Eye (tissue), 1 donor: ENCODE measurements at regions not wholly inside any gene's neighbourhood (a gene's known extent, or its start where the extent isn't known, plus 50 kb on each side); places are given as distances from the start of the nearest gene placed in this dataset.

Source experiments
- DNase-seq: peaks from one replicate; pipeline ENCODE4 v3.0.0-alpha.2; 2015

DNA sequence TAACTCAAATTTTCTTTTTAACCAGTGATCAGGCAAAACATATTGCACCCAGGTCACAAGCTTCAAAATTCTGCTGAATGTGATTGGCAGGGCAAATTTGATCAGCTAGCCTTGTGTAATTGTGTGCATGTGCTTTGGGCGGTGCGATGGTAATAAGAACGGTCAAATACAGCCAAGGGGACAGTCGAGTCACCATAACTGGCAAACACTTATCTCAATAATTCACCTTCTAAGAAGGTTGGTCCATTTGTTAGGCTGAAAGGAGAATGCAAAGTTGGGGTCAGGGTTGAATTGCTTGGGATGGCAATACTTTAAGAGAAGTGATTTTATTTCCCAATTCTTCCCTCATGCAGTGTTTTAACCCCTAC is 302.4 kb upstream of the PDZRN3 start:
- no peak for DNase-seq

DNA sequence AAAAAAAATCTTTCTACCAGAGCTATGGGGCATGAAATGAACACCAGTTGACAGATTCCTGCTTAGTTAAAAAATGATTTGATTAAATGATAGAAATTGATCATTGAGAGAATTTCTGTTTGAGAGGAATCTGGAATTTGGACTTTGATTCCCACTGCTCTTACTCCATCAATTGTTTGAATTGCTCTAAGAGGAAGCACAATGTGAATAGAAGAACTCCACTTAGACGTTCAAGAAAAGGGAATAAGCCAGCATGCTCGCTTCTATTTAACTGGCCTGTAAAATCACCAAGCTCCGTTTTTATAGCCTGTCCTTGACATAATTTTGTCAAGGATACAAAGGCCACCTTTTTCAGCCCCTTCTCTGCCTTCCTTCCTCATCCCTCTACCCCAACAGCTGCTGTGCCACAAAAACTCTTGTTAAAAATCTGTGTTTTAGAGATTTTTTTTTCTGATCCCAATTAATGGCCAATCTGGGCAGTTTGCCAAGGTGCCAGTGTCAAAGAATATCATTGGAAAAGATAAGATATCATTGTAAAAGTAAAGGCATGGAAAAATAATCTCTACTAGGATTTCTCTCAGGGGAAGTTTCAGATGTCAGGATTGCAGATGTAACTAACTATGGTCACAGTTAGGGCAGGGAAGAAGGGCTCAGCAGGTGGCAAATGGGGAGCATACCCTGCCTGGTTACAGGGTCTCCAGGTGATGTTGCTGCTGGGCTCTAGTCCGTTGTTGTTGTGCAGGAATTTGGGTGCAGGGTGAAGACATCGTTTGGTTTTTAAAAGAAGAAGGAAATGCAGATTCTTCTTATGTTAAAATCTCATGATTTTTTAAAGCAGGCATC is 301.8 kb upstream of the PDZRN3 start:
- DNase-seq: no peak

DNA sequence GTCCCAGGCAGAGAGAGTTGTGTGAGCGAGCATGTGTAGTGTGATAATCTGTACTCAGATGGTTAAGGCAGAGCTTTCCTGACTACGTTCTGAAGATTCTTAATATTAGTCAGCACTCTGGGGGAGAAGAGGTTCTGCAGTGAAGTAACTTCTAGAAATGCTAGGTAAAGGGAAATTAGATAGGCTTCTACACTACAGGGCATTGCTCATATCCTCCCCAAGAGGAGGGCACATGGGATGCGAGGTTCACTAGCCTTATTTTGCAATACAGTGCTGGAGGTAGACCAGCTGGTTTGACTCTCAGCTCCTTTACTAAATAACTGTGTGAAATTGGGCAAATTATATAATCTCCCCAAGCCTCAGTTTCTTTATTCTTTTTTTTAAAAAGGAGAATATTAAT is 300.3 kb upstream of the PDZRN3 start:
- no peak for DNase-seq

DNA sequence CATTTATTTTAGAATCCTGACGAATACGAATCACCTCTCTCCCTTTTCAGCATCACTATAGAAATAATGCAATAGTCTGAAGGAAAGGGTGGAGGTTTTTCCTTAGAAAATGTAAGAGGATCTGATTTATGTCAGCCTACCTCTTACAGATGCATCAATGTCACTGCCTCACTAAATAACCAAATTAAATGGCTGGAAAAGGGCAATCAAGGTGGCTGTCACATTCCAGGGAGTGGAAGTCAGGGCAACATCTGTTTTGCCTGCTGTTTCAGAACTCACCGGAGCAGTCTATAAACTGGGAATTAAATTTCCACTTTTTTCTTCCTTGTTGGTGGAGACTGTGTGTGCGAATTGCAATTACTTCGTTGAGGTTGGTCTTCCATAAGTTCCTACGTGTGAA is 299.3 kb upstream of the PDZRN3 start:
- DNase-seq: no peak

DNA sequence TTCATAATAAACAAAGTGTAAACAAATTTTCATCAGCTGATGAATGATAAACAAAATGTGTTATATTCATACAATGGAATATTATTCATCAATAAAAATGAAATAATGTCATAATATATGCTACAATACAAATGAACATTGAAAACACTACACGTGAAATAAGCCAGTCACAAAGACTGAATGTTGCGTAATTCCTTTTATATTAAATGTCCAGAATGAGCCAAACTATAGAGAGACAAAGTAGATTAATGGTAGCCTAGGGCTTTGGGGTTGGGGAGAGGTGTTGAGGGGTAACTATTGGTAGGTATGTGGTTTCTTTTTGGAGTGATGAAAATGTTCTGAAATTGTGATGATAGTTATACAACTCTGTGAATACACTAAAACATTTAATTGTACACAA is 292.9 kb upstream of the PDZRN3 start:
- DNase-seq: no peak

DNA sequence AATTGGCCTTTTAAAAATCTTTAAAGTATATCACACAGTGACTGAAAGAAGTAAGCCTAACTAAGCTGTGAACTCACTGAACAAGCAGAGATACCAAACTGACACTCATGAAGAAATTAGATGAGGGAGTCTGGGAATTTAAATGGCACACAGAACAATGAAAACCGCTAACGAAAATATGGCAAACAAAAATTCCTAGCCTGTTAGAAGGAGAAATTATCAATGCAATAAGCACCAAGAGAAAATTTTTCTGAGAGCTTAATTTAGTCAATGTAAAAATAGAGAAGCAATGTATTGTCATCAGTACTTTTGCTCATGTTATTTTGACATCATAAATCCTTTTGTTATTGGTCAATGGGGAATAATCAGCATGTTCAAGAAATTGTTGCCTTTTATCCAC is 291.1 kb upstream of the PDZRN3 start:
- DNase-seq: no peak

DNA sequence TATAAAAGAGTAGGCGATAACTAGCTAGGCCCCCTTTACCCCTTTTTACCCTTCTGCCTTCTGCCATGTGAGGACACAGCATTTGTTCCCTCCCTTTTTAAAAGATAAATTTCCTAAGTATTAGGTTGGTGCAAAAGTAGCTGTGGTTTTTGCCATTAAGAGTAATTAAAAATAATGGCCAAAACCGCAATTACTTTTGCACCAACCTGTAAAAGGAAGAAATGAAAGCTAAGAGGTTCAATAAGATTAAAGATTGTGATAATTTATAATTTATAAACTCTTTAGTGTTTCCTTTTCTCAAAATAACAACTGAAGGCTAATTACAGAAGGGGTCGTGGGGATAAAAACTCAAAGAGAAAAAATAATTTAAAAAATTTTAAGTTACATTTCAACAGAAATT is 283.5 kb upstream of the PDZRN3 start:
- DNase-seq: no peak

DNA sequence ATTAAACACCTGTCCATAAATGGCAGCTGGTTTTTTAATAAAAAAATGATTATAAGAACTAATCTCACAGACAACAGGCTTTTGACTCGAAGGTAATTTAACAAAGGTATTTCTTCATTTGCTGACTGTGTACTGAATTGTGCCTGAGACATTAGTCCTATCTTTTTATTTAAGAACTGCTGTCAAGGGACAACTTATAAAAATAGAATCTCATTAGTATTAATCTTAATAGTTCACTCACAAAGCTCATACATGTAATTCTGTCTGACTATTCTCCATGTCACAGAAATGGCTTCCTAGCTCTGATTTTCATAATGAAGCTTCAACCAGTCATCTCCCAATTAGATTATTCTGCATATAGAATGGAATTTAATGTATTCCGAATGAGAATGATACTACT is 276.9 kb upstream of the PDZRN3 start:
- no peak for DNase-seq

DNA sequence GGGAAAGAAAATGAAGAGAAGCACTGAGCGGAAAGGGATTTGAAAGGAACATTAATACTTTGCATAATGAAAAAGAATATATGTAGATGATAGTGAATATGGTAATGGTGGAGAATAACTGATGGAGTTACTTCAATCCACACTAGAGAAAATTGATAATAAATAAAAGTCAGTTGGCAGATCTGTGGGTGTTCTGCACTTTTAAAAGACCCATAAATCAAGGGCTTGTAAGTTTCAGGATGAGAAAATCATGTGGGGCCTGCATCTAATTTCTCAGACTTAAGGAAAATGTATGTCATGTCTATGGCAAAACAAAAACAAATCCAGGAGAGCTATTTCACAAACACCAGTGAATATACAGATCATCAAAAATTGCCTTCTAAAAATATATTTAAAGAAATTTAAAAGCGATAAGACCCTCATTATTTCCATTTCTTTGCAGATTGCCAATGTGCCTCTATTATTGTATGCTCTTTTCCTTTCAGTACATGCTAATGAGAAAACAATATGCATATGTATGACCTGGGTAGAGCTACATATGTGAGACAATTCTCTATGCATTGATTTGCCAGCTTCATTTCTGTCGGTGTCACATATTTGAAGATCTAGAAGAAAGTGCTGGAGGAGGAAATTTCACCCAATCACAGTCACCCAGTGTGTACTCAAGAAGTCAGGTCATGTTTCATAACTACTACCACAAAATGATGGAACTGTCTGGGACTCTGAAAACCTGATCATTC is 269.9 kb upstream of the PDZRN3 start:
- no peak for DNase-seq

DNA sequence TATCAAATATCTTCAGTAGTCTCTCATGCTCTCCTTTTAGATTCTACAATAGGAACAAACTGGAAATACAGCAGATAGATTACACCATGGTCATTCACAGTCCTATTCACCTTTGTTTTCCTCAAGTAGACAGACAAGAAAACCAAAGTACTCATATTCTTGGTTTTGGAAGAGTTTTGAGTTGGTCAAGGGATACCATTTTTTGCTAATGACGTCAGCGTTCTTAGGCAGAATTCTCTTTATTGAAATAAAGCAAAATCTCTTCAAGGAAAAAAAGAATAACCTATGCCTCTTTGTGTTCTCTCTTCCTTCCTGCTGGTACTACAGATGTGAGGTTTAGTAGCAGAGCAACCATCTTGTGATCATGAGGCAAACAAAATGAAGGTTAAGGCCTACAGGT is 268.3 kb upstream of the PDZRN3 start:
- DNase-seq: no peak

DNA sequence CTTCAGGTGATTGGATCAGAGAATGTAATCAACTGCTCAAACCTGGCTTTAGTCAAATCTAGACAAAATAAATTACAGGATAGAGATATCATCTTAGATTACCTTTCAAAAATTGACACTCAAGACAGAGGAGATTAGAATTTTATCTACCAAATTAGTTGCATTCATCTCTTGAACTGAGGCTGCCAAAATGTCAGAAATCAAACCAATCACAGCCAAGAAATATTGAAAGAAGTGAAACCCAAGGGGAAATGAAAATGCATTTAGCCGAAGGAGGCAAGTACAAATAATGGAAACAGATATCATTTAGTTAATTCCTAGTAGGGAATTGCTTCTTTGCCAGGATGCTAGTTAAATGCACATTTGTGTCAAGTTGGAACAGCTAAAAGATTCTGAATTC is 261.1 kb upstream of the PDZRN3 start:
- DNase-seq: peak; percentile 11

DNA sequence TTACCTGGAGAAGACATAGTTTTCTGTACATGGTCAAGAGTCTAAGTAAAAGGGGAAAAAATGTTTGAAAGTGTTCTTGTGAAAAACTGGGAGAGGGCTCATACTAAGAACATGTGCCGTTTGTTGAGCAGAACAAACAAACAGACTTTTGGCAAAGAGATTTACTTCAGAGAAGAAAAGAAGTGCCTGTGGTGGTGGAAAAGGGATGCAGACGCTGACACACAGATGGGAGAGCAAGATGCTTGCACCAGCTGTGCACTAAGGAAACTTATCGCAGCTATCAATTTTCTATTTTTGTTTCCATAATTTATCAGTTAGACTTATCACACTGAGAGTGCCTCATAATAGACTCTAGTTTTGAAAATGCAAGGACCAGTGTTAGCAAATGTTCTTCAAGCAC is 259.6 kb upstream of the PDZRN3 start:
- no peak for DNase-seq

DNA sequence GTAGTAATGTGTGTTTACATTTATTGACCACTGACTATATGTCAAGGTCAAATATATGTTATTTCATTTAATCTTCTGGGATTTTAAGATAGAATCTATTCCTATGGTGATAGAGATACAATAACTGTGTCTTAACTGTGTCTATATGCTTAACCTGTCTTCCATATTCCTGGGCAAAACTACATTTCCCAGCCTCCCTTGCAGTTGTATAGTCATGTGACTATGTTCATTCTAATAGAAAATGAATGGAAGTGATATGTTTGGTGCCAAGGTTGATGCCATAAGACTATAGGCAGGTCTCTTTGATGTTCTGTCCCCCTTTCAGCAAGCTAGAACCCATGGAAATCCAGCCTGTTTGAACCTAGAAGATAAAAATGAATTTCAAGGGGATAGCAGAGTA is 258.8 kb upstream of the PDZRN3 start:
- no peak for DNase-seq

DNA sequence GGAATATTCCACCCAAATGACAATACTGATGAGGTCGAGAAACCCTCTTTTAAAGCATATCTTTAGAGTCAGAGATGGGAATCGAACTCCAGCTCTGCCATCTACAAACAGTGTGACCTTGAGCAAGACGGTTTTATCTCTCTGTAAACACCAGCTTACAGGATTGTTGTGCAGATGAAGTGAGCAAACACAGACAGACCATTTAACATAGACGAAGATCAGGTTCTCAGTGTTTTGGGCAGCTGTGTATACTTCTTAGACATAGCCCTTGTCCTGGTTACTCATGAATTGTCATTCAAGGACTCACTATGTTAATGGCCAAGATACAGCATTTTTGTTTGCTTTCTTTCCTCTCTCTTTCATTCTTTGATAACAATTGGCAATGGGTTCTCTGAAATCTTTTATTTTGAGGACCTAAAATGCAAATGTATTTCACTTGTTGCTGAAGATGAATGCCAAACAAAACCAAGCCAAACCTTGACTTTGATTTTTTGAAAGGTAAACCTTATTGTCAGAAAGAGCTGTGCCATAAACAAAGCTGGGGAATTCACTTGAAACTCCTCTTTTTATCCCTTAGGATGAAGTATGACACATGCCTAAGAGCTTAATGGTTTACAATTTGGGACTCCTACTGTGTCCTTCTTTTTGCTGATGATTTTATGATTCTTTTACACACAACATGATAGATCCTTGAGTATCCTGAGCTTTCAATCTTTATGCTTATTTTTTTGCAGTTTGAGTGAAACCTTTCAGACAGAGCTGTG is 250.0 kb upstream of the PDZRN3 start:
- no peak for DNase-seq

DNA sequence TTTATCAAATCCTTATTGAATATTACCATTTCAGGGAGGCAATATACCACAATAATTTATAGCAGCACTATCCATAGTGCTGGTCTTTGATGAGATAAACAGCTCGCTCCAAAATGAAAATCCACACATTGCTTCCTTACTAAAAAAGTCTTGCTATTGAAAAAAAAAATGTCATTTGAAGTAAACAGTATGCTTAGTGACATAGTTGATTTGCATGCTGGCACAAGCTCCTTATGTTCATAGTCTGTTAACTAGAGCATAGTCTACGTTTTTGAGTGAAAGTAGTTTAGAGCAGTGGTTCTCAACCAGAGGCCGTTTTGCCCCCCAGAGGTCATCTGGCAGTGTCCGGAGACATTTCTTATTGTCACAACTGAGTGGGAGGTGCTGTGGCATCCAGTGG is 249.4 kb upstream of the PDZRN3 start:
- DNase-seq: no peak

DNA sequence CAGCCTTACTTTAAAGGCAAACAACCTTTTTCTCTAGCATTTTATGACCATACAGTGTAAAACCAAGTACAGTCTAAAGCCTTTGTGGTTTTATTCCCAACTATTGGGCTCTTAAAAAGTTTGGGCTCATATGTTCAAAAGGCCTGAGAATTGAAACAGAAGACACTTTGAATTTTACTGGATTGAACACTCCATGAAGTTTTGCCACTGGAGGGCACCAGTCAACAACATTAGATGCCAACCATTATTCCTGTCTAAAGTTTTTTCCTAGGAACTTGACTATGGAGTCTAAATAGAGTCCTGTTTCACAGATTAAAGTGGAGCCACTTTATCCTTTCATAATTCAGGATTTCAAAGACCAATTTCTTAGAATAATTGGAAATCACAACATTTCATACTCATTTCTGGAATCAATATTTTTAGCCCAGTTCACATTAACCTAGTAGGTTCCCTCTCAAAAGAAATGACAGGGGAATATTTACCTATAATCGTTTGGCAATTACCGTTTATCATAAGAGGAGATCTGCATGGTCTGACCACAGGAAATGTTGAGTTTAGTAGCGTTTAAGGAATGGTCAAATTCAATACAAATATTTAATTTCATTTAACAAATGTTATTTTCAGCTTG is 244.1 kb upstream of the PDZRN3 start:
- DNase-seq: peak; percentile 85

DNA sequence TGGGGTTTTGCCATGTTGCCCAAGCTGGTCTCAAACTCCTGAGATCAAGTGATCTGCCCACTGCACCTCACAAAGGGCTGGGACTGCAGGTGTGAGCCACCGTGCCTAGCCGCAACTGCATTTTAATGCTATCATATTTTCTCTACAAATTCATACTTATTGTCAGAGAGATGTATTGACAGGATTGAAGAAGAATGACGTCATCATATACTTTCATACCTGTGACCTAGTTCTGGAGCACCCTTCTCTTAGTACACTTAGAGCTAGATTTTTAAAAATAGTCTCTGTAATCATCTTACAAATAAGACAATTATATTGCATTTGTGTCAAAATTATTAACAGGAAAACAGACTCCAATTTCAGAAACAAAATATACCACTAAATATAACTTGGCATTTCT is 242.8 kb upstream of the PDZRN3 start:
- DNase-seq: no peak

DNA sequence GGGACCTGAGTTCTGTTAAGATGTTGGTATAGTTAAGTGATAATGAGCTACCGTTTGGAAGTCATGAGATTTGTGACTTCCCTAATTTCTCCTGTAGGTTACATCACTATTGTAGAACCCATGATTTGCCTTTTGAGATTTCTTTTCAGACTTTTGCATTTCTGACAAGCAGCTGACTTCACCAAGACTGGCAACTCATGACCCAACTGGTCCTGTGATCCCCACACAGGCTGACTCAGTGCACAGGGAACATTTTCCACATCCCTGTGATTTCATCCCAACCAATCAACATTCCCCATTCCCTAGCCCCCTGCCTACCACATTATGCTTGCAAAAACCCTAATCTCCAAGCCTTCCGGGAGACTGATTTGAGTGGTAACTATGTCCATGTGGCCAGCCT is 242.1 kb upstream of the PDZRN3 start:
- no peak for DNase-seq

DNA sequence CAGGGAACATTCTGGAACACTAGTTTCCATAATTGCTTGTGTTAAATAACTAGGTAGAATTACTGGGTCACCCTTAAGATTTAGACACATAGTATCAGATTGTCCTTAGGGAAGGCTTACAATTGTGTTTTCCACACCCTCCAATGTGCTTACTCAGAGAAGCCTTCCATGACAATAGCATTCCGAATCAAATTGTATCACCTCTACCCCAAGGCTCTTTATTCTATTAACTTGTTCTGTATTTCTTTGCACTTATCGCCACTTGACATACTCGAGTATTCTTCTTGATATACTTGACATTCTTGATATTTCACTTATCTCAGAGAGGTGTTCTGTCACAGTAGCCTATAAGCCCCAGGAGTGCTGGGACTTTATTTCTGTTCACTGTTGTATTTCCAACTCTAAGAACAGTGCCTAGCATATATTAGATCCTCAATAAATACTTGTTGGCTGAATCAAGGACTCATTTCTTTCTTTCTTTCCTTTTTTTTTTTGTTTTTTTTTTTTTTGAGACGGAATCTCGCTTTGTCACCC is 238.9 kb upstream of the PDZRN3 start:
- no peak for DNase-seq

DNA sequence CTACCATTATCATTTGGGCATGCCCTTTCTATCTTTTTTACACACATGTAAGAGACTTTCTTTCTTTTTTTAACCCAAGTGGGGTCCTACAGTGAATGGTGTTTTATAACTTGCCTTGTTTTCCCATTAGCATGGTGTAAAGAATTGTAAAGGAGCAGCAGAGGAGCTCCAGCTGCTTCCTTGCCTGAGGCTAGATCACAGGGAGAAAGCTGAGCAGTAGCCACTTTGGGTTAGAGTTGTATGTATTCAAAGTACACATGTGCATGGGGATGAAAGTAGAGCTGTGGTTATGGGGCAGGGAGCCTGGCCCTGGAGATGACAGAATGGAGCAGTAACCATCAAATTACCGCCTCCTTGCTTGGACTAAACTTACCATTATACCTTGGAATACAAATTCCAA is 231.1 kb upstream of the PDZRN3 start:
- DNase-seq: no peak

DNA sequence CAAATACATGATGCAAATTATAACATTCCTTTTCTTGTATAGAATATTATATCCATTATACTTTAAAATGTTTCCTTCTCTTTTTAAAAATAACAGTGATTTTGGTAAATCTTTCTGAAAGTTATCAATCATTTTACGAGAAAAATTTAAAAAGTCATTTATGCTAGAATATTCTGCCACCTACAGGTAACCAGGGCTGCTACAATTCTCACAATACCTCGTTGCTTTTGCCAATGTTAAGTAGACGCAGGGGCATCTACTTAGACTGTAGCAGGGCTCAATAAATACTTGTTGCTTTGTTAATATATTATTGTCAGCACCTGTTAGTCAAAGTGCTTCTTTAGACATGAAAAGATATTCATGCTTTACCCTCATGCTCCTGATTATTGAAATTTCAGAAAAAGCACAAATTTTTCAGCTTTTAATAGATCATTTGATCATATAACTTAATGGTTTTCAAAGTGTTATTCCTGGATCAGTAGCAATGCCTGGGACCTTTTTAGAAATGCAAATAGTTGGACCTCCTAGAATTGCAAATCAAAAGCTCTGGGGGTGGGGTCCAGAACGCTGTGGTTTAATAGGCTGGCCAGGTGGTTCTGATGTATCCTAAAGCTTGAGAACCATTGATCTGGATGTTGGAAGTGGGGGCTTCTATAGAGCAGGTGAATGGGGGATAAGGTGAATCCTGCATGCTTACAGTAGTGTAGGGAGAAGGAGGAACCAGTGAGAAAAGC is 223.6 kb upstream of the PDZRN3 start:
- DNase-seq: peak; percentile 53

DNA sequence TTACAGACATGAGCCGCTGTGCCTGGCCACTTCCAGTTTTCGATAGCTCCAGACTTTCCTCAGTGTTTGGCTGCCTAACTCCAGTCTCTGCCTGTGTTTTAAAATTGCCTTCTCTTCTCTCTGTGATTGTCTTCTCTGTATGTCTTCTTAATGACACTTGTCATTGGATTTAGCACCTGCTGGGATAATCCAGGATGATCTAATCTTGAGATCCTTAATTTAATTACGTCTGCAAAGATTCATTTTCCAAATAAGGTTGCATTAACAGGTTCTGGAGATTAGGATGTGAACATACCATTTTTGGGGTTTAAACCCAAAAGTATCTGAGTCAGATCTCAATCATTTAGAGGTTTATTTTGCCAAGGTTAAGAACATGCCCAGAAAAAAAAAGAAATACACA is 222.2 kb upstream of the PDZRN3 start:
- no peak for DNase-seq
